ENCODE measurements at regions not wholly inside any gene's neighbourhood (a gene's known extent, or its start where the extent isn't known, plus 50 kb on each side); places are given as distances from the start of the nearest gene placed in this dataset.

GRCh38 chr12:67074072-67074471 lies 195.1 kb upstream of the CAND1 start:
- peaks cover 15% of the 10 kb centered on the region for H3K27me3 ChIP-seq (ENCODE audit: control insufficient read depth, insufficient read depth, low read length)
- peaks cover 4% of the 10 kb centered on the region for H3K4me1 ChIP-seq (ENCODE audit: control insufficient read depth, insufficient read depth, low read length)
- WGBS (ENCODE audit: insufficient coverage) = 89% methylated on average over 6 of the region's 6 CpGs
- H3K36me3 ChIP-seq (ENCODE audit: control insufficient read depth, insufficient read depth, low read length) = no peaks in the 10 kb centered on the region
- ATAC-seq (no peak), DNase-seq (no peak)
- no peaks in the 10 kb centered on the region for H3K9me3 Mint-ChIP-seq
- no peak overlapping the region for H3K27ac ChIP-seq (ENCODE audit: low read length)
- no peaks in the 10 kb centered on the region for H3K9me3 ChIP-seq (ENCODE audit: control insufficient read depth, insufficient read depth, low read length)
- no peak overlapping the region for H3K4me3 Mint-ChIP-seq
- no peak for TF ChIP-seq CTCF (IDR thresholded peaks at IDR 0.05)
- intact Hi-C loops (cut with micrococcal nuclease) = no loop called here
- no peak overlapping the region for H3K27ac Mint-ChIP-seq
- no peak overlapping the region for H3K4me3 ChIP-seq (ENCODE audit: low read length)
- peaks cover 34 to 60% of the 10 kb centered on the region in 2 donors for H3K27me3 Mint-ChIP-seq (ENCODE audit: low read depth in 2 of 2)
- peaks cover 0 to 8% of the 10 kb centered on the region in 2 donors for H3K4me1 Mint-ChIP-seq
- H3K36me3 Mint-ChIP-seq = no peaks in the 10 kb centered on the region

GRCh38 chr12:67077617-67078016 lies 191.5 kb upstream of the CAND1 start:
- Histone ChIP-seq H3K36me3 (ENCODE audit: control insufficient read depth, insufficient read depth, low read length) (no peaks in the 10 kb centered on the region), H3K9me3 (ENCODE audit: control insufficient read depth, insufficient read depth, low read length) (no peaks in the 10 kb centered on the region), H3K27me3 (ENCODE audit: control insufficient read depth, insufficient read depth, low read length) (peaks cover 3% of the 10 kb centered on the region), H3K27ac (ENCODE audit: low read length) (no peak overlapping the region), H3K4me3 (ENCODE audit: low read length) (no peak overlapping the region), H3K4me1 (ENCODE audit: control insufficient read depth, insufficient read depth, low read length) (no peaks in the 10 kb centered on the region)
- TF ChIP-seq CTCF (IDR thresholded peaks at IDR 0.05) = no peak
- H3K36me3 Mint-ChIP-seq = no peaks in the 10 kb centered on the region
- DNase-seq (no peak), ATAC-seq (no peak)
- H3K27me3 Mint-ChIP-seq (ENCODE audit: low read depth in 2 of 2) = peaks cover 29 to 55% of the 10 kb centered on the region in 2 donors
- no peak overlapping the region for H3K4me3 Mint-ChIP-seq
- no CpG with 5 or more reads among the region's 1 CpG for WGBS (ENCODE audit: insufficient coverage)
- no peak overlapping the region for H3K27ac Mint-ChIP-seq
- no peaks in the 10 kb centered on the region for H3K9me3 Mint-ChIP-seq
- no peaks in the 10 kb centered on the region for H3K4me1 Mint-ChIP-seq
- intact Hi-C loops (cut with micrococcal nuclease) = no loop called here

- Histone ChIP-seq H3K4me3 (ENCODE audit: low read length) (no peak overlapping the region), H3K36me3 (ENCODE audit: control insufficient read depth, insufficient read depth, low read length) (no peaks in the 10 kb centered on the region), H3K27me3 (ENCODE audit: control insufficient read depth, insufficient read depth, low read length) (peaks cover 5% of the 10 kb centered on the region), H3K27ac (ENCODE audit: low read length) (no peak overlapping the region), H3K9me3 (ENCODE audit: control insufficient read depth, insufficient read depth, low read length) (no peaks in the 10 kb centered on the region), H3K4me1 (ENCODE audit: control insufficient read depth, insufficient read depth, low read length) (no peaks in the 10 kb centered on the region)
- no peak overlapping the region for H3K27ac Mint-ChIP-seq
- H3K4me3 Mint-ChIP-seq = no peak overlapping the region
- H3K27me3 Mint-ChIP-seq (ENCODE audit: low read depth in 2 of 2) = peaks cover 28 to 53% of the 10 kb centered on the region in 2 donors
- no peak for DNase-seq
- no peaks in the 10 kb centered on the region for H3K9me3 Mint-ChIP-seq
- 91% methylated on average over 4 of the region's 4 CpGs for WGBS (ENCODE audit: insufficient coverage)
- no peak for ATAC-seq
- no peaks in the 10 kb centered on the region for H3K4me1 Mint-ChIP-seq
- H3K36me3 Mint-ChIP-seq = no peaks in the 10 kb centered on the region
- TF ChIP-seq CTCF (IDR thresholded peaks at IDR 0.05) = no peak
- intact Hi-C loops (cut with micrococcal nuclease) = no loop called here
Measured at GRCh38 chr12:67078957-67079356, 190.2 kb upstream of the CAND1 start.

GRCh38 chr12:67080637-67081036 lies 188.5 kb upstream of the CAND1 start:
- no peak for DNase-seq
- Histone ChIP-seq H3K9me3 (ENCODE audit: control insufficient read depth, insufficient read depth, low read length) (no peaks in the 10 kb centered on the region), H3K4me1 (ENCODE audit: control insufficient read depth, insufficient read depth, low read length) (no peaks in the 10 kb centered on the region), H3K36me3 (ENCODE audit: control insufficient read depth, insufficient read depth, low read length) (no peaks in the 10 kb centered on the region), H3K27me3 (ENCODE audit: control insufficient read depth, insufficient read depth, low read length) (peaks cover 3% of the 10 kb centered on the region), H3K4me3 (ENCODE audit: low read length) (no peak overlapping the region), H3K27ac (ENCODE audit: low read length) (no peak overlapping the region)
- Mint-ChIP-seq H3K27ac (no peak overlapping the region), H3K4me3 (no peak overlapping the region), H3K27me3 (ENCODE audit: low read depth in 2 of 2) (peaks cover 26 to 53% of the 10 kb centered on the region in 2 donors), H3K4me1 (no peaks in the 10 kb centered on the region), H3K9me3 (no peaks in the 10 kb centered on the region), H3K36me3 (no peaks in the 10 kb centered on the region)
- intact Hi-C loops (cut with micrococcal nuclease) = no loop called here
- WGBS (ENCODE audit: insufficient coverage) = no CpG with 5 or more reads among the region's 1 CpG
- no peak for TF ChIP-seq CTCF (IDR thresholded peaks at IDR 0.05)
- no peak for ATAC-seq
